ENCODE measurements at regions not wholly inside any gene's neighbourhood (a gene's known extent, or its start where the extent isn't known, plus 50 kb on each side); places are given as distances from the start of the nearest gene placed in this dataset.

- no peak for DNase-seq (ENCODE audit: low read depth)
- TF ChIP-seq CTCF (IDR thresholded peaks at IDR 0.05; ENCODE audit: low read length, missing control alignments) = no peak
These were observed 490.3 kb downstream of the ARHGEF28 start for GRCh38 chr5:74116266-74116665.

GRCh38 chr5:74113927-74114326 lies 487.9 kb downstream of the ARHGEF28 start:
- no peak overlapping the region for H3K4me3 ChIP-seq (replicated peaks; ENCODE audit: low read depth, low read length)
- DNase-seq (ENCODE audit: low read depth) = no peak
- TF ChIP-seq CTCF (IDR thresholded peaks at IDR 0.05; ENCODE audit: low read length, missing control alignments) = no peak

More at GRCh38 chr5:74116266-74116665, 490.3 kb downstream of the ARHGEF28 start:
- no peak overlapping the region for H3K4me3 ChIP-seq (replicated peaks; ENCODE audit: low read depth, low read length)

GRCh38 chr5:74113196-74113540 lies 487.2 kb downstream of the ARHGEF28 start:
- no peak overlapping the region for H3K4me3 ChIP-seq (replicated peaks; ENCODE audit: low read depth, low read length)
- no peak for TF ChIP-seq CTCF (IDR thresholded peaks at IDR 0.05; ENCODE audit: low read length, missing control alignments)
- DNase-seq (ENCODE audit: low read depth) = no peak

- TF ChIP-seq CTCF (IDR thresholded peaks at IDR 0.05; ENCODE audit: low read length, missing control alignments) = no peak
- DNase-seq (ENCODE audit: low read depth) = no peak
- H3K4me3 ChIP-seq (replicated peaks; ENCODE audit: low read depth, low read length) = no peak overlapping the region
These were observed 486.6 kb downstream of the ARHGEF28 start for GRCh38 chr5:74112372-74113195.

- H3K4me3 ChIP-seq (replicated peaks; ENCODE audit: low read depth, low read length) = no peak overlapping the region
- TF ChIP-seq CTCF (IDR thresholded peaks at IDR 0.05; ENCODE audit: low read length, missing control alignments) = no peak
- DNase-seq (ENCODE audit: low read depth) = no peak
These were observed 485.8 kb downstream of the ARHGEF28 start for GRCh38 chr5:74111764-74112163.

GRCh38 chr5:74109344-74109743 lies 483.3 kb downstream of the ARHGEF28 start:
- no peak for TF ChIP-seq CTCF (IDR thresholded peaks at IDR 0.05; ENCODE audit: low read length, missing control alignments)

GRCh38 chr5:74107899-74108298 lies 481.9 kb downstream of the ARHGEF28 start:
- no peak for DNase-seq (ENCODE audit: low read depth)
- no peak for TF ChIP-seq CTCF (IDR thresholded peaks at IDR 0.05; ENCODE audit: low read length, missing control alignments)
- no peak overlapping the region for H3K4me3 ChIP-seq (replicated peaks; ENCODE audit: low read depth, low read length)

More at GRCh38 chr5:74109344-74109743, 483.3 kb downstream of the ARHGEF28 start:
- H3K4me3 ChIP-seq (replicated peaks; ENCODE audit: low read depth, low read length) = no peak overlapping the region
- no peak for DNase-seq (ENCODE audit: low read depth)
